Activated T-cell treated with anti-CD3 and anti-CD28 coated beads, Interleukin-2, amount 50 U/mL, for 4 hours (primary cell): ENCODE measurements at regions not wholly inside any gene's neighbourhood (a gene's known extent, or its start where the extent isn't known, plus 50 kb on each side); places are given as distances from the start of the nearest gene placed in this dataset.
"Not testable (repeated sequence)": the region's sequence is repeated elsewhere in the genome, so short reads cannot be mapped to it uniquely, and the experiment has no call there.

Experiments
- ATAC-seq, 2 donors: fragments of 200-7000 bp; cut with Tn5 transposase; one replicate each; pipeline ENCODE4 v1.10.0; 2021
- DNase-seq: peaks from one replicate; pipeline ENCODE4 v3.0.0-alpha.2; 2020
- H3K27me3 Mint-ChIP-seq: one replicate; pipeline ENCODE4 v1.8.0; 2021; ENCODE audit warnings: low read depth, mixed read lengths
- H3K36me3 Mint-ChIP-seq: one replicate; pipeline ENCODE4 v1.8.0; 2022; ENCODE audit warnings: mixed read lengths; ENCODE audit not compliant: insufficient read depth
- H3K4me1 Mint-ChIP-seq: one replicate; pipeline ENCODE4 v1.8.0; 2021; ENCODE audit warnings: low read depth, mixed read lengths
- H3K4me3 Mint-ChIP-seq: one replicate; pipeline ENCODE4 v1.8.0; 2021; ENCODE audit warnings: mild to moderate bottlenecking, moderate library complexity, mixed read lengths
- H3K9me3 Mint-ChIP-seq: one replicate; pipeline ENCODE4 v1.8.0; 2021; ENCODE audit warnings: mixed read lengths

- DNase-seq, result no peak
- no peaks in the 10 kb centered on the region for H3K4me1 Mint-ChIP-seq
- H3K9me3 Mint-ChIP-seq, result peaks cover 12% of the 10 kb centered on the region
- ATAC-seq, result no peak
- H3K4me3 Mint-ChIP-seq, result no peak overlapping the region
- H3K36me3 Mint-ChIP-seq, result no peaks in the 10 kb centered on the region
- H3K27me3 Mint-ChIP-seq, result no peaks in the 10 kb centered on the region
These were observed 692.7 kb upstream of the ZNF385D start for GRCh38 chr3:22443571-22444233.

DNA sequence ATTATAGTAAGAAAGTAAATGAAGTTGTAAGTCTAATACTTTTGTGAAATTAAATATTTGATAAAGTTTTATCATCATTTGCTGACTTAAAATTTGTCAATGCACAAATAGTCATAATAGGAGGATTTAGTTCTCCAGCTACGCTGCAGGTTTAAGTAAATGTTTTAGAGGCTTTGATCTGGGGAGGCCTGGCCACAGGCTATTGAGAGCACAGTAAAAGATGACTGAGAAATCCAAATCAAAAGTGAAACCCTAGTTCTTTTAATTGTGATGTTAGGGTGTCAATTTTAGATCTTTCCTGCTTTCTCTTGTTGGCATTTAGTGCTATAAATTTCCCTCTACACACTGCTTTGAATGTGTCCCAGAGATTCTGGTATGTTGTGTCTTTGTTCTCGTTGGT, 694.3 kb upstream of the ZNF385D start:
- H3K36me3 Mint-ChIP-seq, H3K27me3 Mint-ChIP-seq, H3K4me3 Mint-ChIP-seq, H3K9me3 Mint-ChIP-seq, H3K4me1 Mint-ChIP-seq, ATAC-seq, DNase-seq: not testable (repeated sequence)

- Mint-ChIP-seq H3K36me3 (no peaks in the 10 kb centered on the region), H3K9me3 (peaks cover 10% of the 10 kb centered on the region), H3K4me1 (no peaks in the 10 kb centered on the region), H3K4me3 (no peak overlapping the region), H3K27me3 (no peaks in the 10 kb centered on the region)
- no peak for ATAC-seq
- DNase-seq, result no peak
These were observed 699.9 kb upstream of the ZNF385D start for GRCh38 chr3:22450786-22451400.

GRCh38 chr3:22451501-22451900, 700.5 kb upstream of the ZNF385D start:
- Mint-ChIP-seq H3K4me3 (no peak overlapping the region), H3K27me3 (no peaks in the 10 kb centered on the region), H3K9me3 (peaks cover 7% of the 10 kb centered on the region), H3K36me3 (no peaks in the 10 kb centered on the region), H3K4me1 (no peaks in the 10 kb centered on the region)
- no peak for ATAC-seq
- no peak for DNase-seq

DNA sequence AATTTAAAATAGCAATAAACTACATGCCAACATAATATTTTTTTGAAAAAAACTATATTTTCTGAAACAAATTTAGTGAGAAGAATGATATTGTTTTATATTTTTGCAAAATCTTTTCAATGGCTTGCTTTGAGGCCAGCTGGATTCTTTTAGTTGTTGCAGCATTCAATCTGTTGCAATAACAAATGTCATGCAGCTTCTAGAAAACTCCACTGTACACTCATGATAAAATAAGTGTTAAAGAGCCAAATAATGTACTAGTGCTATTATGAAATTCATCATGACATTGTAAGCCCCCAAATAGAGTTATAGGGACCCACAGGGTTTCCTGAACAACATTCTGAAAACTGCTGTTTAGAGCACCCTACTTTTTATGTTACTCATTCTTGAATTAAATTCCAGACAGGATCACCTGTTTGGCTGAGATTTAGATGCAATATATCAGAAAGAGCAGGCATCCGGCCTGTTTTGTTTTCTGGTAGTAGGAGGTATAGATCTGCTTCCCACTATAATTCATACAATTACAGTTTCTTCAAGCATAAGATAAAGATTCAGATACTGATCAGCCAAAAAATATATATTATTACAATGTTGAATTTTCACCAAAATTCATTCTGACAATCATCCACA, 703.0 kb upstream of the ZNF385D start:
- H3K27me3 Mint-ChIP-seq, result no peaks in the 10 kb centered on the region
- H3K9me3 Mint-ChIP-seq, result peaks cover 7% of the 10 kb centered on the region
- DNase-seq (no peak), ATAC-seq (no peak)
- H3K4me3 Mint-ChIP-seq, result no peak overlapping the region
- no peaks in the 10 kb centered on the region for H3K4me1 Mint-ChIP-seq
- H3K36me3 Mint-ChIP-seq, result no peaks in the 10 kb centered on the region

DNA sequence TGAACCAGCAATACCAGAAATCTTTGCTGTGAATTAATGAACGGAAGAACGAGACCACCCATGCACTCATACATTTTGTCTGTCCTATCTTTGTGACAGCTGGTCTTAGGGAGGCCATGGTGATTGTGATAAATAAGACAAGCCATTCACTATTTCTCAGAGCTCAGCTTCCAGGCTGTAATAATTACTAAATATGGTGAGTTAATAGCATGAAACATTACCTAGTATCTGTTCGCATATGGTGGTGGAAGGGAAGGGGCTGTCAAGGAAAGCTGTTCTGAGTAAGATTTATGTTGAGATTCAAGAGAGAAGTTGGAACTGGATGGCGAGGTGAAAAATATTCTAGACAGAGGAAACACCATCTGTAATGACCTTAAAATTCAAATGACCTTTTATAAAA, 719.0 kb upstream of the ZNF385D start:
- Mint-ChIP-seq H3K9me3 (peaks cover 4% of the 10 kb centered on the region), H3K27me3 (no peaks in the 10 kb centered on the region), H3K36me3 (no peaks in the 10 kb centered on the region), H3K4me3 (no peak overlapping the region), H3K4me1 (no peaks in the 10 kb centered on the region)
- DNase-seq, result no peak
- no peak for ATAC-seq

DNA sequence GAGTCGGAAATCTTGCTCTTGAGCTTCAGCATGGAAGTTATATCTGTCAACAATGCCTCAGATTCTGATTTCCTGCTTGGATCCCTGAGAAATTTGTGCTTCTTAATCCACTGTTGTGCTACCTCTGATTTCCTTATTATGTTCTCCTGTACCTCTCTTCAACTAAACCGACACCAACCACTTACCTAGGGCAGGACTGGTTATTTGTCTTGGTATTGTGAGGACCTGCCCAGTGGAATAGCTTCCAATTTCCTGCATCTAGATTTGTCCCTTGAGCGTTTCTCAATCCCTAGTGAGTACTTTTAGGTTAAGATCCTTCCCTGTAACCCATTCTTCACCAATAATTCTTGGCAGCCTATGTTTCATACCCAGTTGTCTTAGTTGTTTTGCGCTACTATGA, 720.5 kb upstream of the ZNF385D start:
- no peak for ATAC-seq

DNA sequence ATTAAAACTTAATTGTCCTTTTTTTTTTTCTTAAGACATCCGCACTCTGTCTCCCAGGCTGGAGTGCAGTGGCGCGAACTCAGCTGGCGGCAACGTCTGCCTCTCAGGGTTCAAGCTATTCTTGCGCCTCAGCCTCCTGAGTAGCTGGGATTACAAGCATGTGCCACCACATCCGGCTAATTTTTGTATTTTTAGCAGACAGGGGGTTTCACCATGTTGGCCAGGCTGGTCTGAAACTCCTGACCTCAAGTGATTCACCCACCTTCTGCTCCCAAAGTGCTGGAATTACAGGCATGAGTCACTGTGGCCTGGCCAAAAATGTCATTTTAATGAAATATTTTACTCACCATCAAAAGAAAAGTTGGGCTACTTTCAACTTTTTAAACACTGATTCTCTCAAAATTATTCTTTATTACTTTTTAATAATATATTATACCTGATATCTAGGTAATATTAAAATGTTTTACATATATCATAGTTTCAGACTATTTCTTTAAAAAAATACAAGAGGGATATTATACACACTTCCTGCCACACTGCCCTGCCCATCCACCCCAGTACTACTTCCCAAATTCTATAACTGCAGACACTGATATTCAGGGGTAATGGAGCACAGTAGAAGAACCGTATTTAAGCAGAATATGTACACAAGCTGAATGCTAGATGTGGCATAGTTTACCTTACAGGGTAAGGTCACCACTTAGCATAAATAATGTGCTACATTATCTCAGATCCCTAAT, 723.9 kb upstream of the ZNF385D start:
- H3K36me3 Mint-ChIP-seq, result no peaks in the 10 kb centered on the region

More for the DNA sequence above, 720.5 kb upstream of the ZNF385D start:
- no peak for DNase-seq
- Mint-ChIP-seq H3K9me3 (peaks cover 4% of the 10 kb centered on the region), H3K4me3 (no peak overlapping the region), H3K4me1 (no peaks in the 10 kb centered on the region), H3K27me3 (no peaks in the 10 kb centered on the region), H3K36me3 (no peaks in the 10 kb centered on the region)

DNA sequence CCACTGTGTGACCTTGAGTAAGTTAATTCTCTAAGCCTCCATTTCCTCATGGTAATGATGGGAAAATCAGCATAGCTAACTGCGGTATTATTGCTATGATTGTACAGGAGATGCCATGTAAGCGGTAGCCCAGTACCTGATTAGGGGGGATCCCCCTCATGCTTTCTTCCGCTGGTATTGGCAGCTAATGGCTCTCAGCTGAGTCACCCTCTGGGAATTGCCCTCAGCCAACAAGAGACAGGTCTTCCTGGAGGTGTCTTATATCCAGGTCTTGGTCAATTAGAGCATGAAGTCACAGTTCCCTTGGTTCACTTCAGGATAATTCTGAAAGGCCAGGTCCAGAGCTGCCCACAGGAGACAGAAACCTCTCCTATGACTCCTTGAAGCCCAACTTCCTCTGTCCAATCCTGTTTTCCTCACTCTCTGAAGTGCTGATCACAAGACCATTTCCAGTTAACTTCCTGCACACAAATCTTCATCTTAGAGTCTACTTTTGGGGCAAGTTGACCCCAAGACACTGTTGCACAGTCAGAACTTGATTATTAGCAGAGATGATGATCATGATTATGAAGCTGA, 724.7 kb upstream of the ZNF385D start:
- H3K4me1 Mint-ChIP-seq, result no peaks in the 10 kb centered on the region
- ATAC-seq, result no peak
- no peaks in the 10 kb centered on the region for H3K27me3 Mint-ChIP-seq
- H3K36me3 Mint-ChIP-seq, result no peaks in the 10 kb centered on the region
- no peak overlapping the region for H3K4me3 Mint-ChIP-seq
- DNase-seq, result no peak
- peaks cover 4% of the 10 kb centered on the region for H3K9me3 Mint-ChIP-seq

More for the DNA sequence above, 723.9 kb upstream of the ZNF385D start:
- peaks cover 4% of the 10 kb centered on the region for H3K9me3 Mint-ChIP-seq
- no peak for ATAC-seq
- no peak for DNase-seq
- H3K27me3 Mint-ChIP-seq, result no peaks in the 10 kb centered on the region
- no peaks in the 10 kb centered on the region for H3K4me1 Mint-ChIP-seq
- no peak overlapping the region for H3K4me3 Mint-ChIP-seq

GRCh38 chr3:22476976-22477375, 726.0 kb upstream of the ZNF385D start:
- no peak overlapping the region for H3K4me3 Mint-ChIP-seq
- peaks cover 4% of the 10 kb centered on the region for H3K9me3 Mint-ChIP-seq
- no peaks in the 10 kb centered on the region for H3K36me3 Mint-ChIP-seq
- H3K27me3 Mint-ChIP-seq, result no peaks in the 10 kb centered on the region
- H3K4me1 Mint-ChIP-seq, result no peaks in the 10 kb centered on the region
- ATAC-seq (no peak), DNase-seq (no peak)

DNA sequence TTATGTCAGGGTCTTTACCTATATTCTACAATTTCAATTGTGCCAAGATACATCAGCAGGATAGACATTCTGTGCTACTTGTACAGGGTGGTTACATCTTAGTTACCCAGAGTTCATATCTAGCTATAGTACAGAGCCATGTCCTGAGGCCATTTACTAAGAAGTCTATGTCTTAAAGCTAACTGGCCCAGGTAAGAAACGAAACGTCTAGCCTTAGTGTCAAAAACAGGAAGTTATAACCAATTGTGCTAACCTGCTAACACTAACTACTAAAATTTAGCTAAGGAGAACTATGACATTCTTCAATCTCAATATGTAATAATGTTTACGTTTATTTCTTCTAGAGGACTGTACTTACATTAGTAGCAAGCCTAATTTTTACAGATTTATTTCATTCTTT, 717.2 kb upstream of the UBE2E2 start:
- DNase-seq (no peak), ATAC-seq (no peak)
- Mint-ChIP-seq H3K27me3 (no peaks in the 10 kb centered on the region), H3K36me3 (no peaks in the 10 kb centered on the region), H3K4me3 (no peak overlapping the region), H3K4me1 (no peaks in the 10 kb centered on the region), H3K9me3 (no peaks in the 10 kb centered on the region)

GRCh38 chr3:22490747-22491146, 712.4 kb upstream of the UBE2E2 start:
- ATAC-seq (no peak), DNase-seq (no peak)
- Mint-ChIP-seq H3K27me3 (no peaks in the 10 kb centered on the region), H3K4me3 (no peak overlapping the region), H3K9me3 (no peaks in the 10 kb centered on the region), H3K36me3 (no peaks in the 10 kb centered on the region), H3K4me1 (no peaks in the 10 kb centered on the region)

GRCh38 chr3:22491344-22491743, 711.8 kb upstream of the UBE2E2 start:
- H3K27me3 Mint-ChIP-seq, result no peaks in the 10 kb centered on the region
- no peaks in the 10 kb centered on the region for H3K4me1 Mint-ChIP-seq
- H3K36me3 Mint-ChIP-seq, result no peaks in the 10 kb centered on the region
- H3K9me3 Mint-ChIP-seq, result no peaks in the 10 kb centered on the region
- DNase-seq (no peak), ATAC-seq (no peak)
- H3K4me3 Mint-ChIP-seq, result no peak overlapping the region

- ATAC-seq (no peak), DNase-seq (no peak)
- Mint-ChIP-seq H3K4me3 (no peak overlapping the region), H3K9me3 (peaks cover 4% of the 10 kb centered on the region), H3K27me3 (no peaks in the 10 kb centered on the region), H3K4me1 (no peaks in the 10 kb centered on the region), H3K36me3 (no peaks in the 10 kb centered on the region)
These were observed 710.8 kb upstream of the UBE2E2 start for GRCh38 chr3:22492342-22492741.
